HUES64 (cell line): ENCODE measurements at regions not wholly inside any gene's neighbourhood (a gene's known extent, or its start where the extent isn't known, plus 50 kb on each side); places are given as distances from the start of the nearest gene placed in this dataset.
"Not testable (repeated sequence)": the region's sequence is repeated elsewhere in the genome, so short reads cannot be mapped to it uniquely, and the experiment has no call there.

Source experiments
- H3K27ac ChIP-seq: 2 replicates; pipeline ENCODE4 v1.7.0; 2013; ENCODE audit warnings: low read depth, low read length, inconsistent platforms
- H3K27me3 ChIP-seq: 2 replicates; pipeline ENCODE4 v1.6.1; 2013; ENCODE audit warnings: mild to moderate bottlenecking, low read length; ENCODE audit not compliant: insufficient read depth
- H3K36me3 ChIP-seq: 2 replicates; pipeline ENCODE4 v1.6.1; 2013; ENCODE audit warnings: mild to moderate bottlenecking, low read length; ENCODE audit not compliant: insufficient read depth
- H3K4me1 ChIP-seq: 2 replicates; pipeline ENCODE4 v1.6.1; 2013; ENCODE audit warnings: mild to moderate bottlenecking, low read length, moderate library complexity; ENCODE audit not compliant: insufficient read depth
- H3K4me3 ChIP-seq: 2 replicates; pipeline ENCODE4 v1.5.1; 2013; ENCODE audit warnings: mild to moderate bottlenecking, low read length, moderate library complexity
- H3K9ac ChIP-seq: 2 replicates; pipeline ENCODE4 v1.6.1; 2013; ENCODE audit warnings: mild to moderate bottlenecking, low read depth, low read length
- H3K9me3 ChIP-seq: 2 replicates; pipeline ENCODE4 v1.6.1; 2013; ENCODE audit warnings: low read depth, low read length; ENCODE audit not compliant: insufficient read depth
- WGBS: fragments of 150-250, 120-280 bp; methylation state at CpG from one replicate; pipeline ENCODE4 v1.1.7; 2013; ENCODE audit warnings: missing lambda C conversion rate; 5-methylcytosine and 5-hydroxymethylcytosine counted together

GRCh38 chr3:103173940-103174339 is 739.1 kb downstream of the ZPLD1 start:
- WGBS, result 100% methylated on average over 1 of the region's 1 CpG
- H3K4me1 ChIP-seq, result no peaks in the 10 kb centered on the region
- no peaks in the 10 kb centered on the region for H3K27me3 ChIP-seq
- no peak overlapping the region for H3K27ac ChIP-seq
- no peak overlapping the region for H3K9ac ChIP-seq
- H3K9me3 ChIP-seq, result no peaks in the 10 kb centered on the region
- H3K4me3 ChIP-seq, result no peak overlapping the region
- no peaks in the 10 kb centered on the region for H3K36me3 ChIP-seq

- H3K9ac ChIP-seq, result no peak overlapping the region
- no peaks in the 10 kb centered on the region for H3K36me3 ChIP-seq
- no peaks in the 10 kb centered on the region for H3K27me3 ChIP-seq
- no peak overlapping the region for H3K27ac ChIP-seq
- no peaks in the 10 kb centered on the region for H3K4me1 ChIP-seq
- no peak overlapping the region for H3K4me3 ChIP-seq
- H3K9me3 ChIP-seq, result no peaks in the 10 kb centered on the region
These were observed 746.3 kb downstream of the ZPLD1 start for GRCh38 chr3:103181160-103181559.

- no peak overlapping the region for H3K9ac ChIP-seq
- H3K4me3 ChIP-seq, result no peak overlapping the region
- no peaks in the 10 kb centered on the region for H3K4me1 ChIP-seq
- no peaks in the 10 kb centered on the region for H3K27me3 ChIP-seq
- no peaks in the 10 kb centered on the region for H3K9me3 ChIP-seq
- H3K36me3 ChIP-seq, result no peaks in the 10 kb centered on the region
- no peak overlapping the region for H3K27ac ChIP-seq
These were observed 750.0 kb downstream of the ZPLD1 start for GRCh38 chr3:103184772-103185171.

GRCh38 chr3:103189941-103190340 is 755.1 kb downstream of the ZPLD1 start:
- Histone ChIP-seq H3K27ac (no peak overlapping the region), H3K4me1 (no peaks in the 10 kb centered on the region), H3K36me3 (no peaks in the 10 kb centered on the region), H3K9ac (no peak overlapping the region), H3K27me3 (no peaks in the 10 kb centered on the region), H3K9me3 (no peaks in the 10 kb centered on the region), H3K4me3 (no peak overlapping the region)

- Histone ChIP-seq H3K4me1 (no peaks in the 10 kb centered on the region), H3K36me3 (no peaks in the 10 kb centered on the region), H3K4me3 (no peak overlapping the region), H3K27ac (no peak overlapping the region), H3K9me3 (no peaks in the 10 kb centered on the region), H3K9ac (no peak overlapping the region), H3K27me3 (no peaks in the 10 kb centered on the region)
- 95% methylated on average over 4 of the region's 4 CpGs for WGBS
These were observed 760.4 kb downstream of the ZPLD1 start for GRCh38 chr3:103195216-103195615.

- WGBS, result 98% methylated on average over 4 of the region's 4 CpGs
- no peaks in the 10 kb centered on the region for H3K4me1 ChIP-seq
These were observed 768.6 kb downstream of the ZPLD1 start for GRCh38 chr3:103203441-103203840.

GRCh38 chr3:103210583-103210982 is 775.8 kb downstream of the ZPLD1 start:
- H3K9ac ChIP-seq, result no peak overlapping the region
- 91% methylated on average over 7 of the region's 7 CpGs for WGBS
- H3K4me3 ChIP-seq, result no peak overlapping the region
- no peak overlapping the region for H3K27ac ChIP-seq
- H3K27me3 ChIP-seq, result no peaks in the 10 kb centered on the region
- no peaks in the 10 kb centered on the region for H3K9me3 ChIP-seq
- H3K4me1 ChIP-seq, result no peaks in the 10 kb centered on the region
- H3K36me3 ChIP-seq, result no peaks in the 10 kb centered on the region

More at GRCh38 chr3:103203441-103203840, 768.6 kb downstream of the ZPLD1 start:
- no peaks in the 10 kb centered on the region for H3K27me3 ChIP-seq
- no peak overlapping the region for H3K9ac ChIP-seq
- no peak overlapping the region for H3K4me3 ChIP-seq
- H3K36me3 ChIP-seq, result no peaks in the 10 kb centered on the region
- H3K9me3 ChIP-seq, result no peaks in the 10 kb centered on the region
- no peak overlapping the region for H3K27ac ChIP-seq

GRCh38 chr3:103218146-103218545 is 783.3 kb downstream of the ZPLD1 start:
- WGBS, result 50% methylated on average over 1 of the region's 1 CpG
- Histone ChIP-seq H3K9ac (no peak overlapping the region), H3K27me3 (no peaks in the 10 kb centered on the region), H3K9me3 (no peaks in the 10 kb centered on the region), H3K36me3 (no peaks in the 10 kb centered on the region), H3K4me1 (no peaks in the 10 kb centered on the region), H3K4me3 (no peak overlapping the region), H3K27ac (no peak overlapping the region)

GRCh38 chr3:103218793-103219192 is 784.0 kb downstream of the ZPLD1 start:
- H3K9me3 ChIP-seq, result no peaks in the 10 kb centered on the region
- H3K4me3 ChIP-seq, result no peak overlapping the region
- WGBS, result 100% methylated on average over 1 of the region's 1 CpG
- no peak overlapping the region for H3K27ac ChIP-seq
- H3K4me1 ChIP-seq, result no peaks in the 10 kb centered on the region
- H3K27me3 ChIP-seq, result no peaks in the 10 kb centered on the region
- H3K36me3 ChIP-seq, result no peaks in the 10 kb centered on the region
- H3K9ac ChIP-seq, result no peak overlapping the region

GRCh38 chr3:103227651-103228050 is 792.8 kb downstream of the ZPLD1 start:
- Histone ChIP-seq H3K27me3 (no peaks in the 10 kb centered on the region), H3K27ac (no peak overlapping the region)
- 100% methylated on average over 1 of the region's 4 CpGs for WGBS

GRCh38 chr3:103247459-103247858 is 812.6 kb downstream of the ZPLD1 start:
- Histone ChIP-seq H3K9ac (no peak overlapping the region), H3K9me3 (no peaks in the 10 kb centered on the region), H3K36me3 (no peaks in the 10 kb centered on the region), H3K27me3 (no peaks in the 10 kb centered on the region), H3K4me3 (no peak overlapping the region), H3K27ac (no peak overlapping the region), H3K4me1 (no peaks in the 10 kb centered on the region)

More at GRCh38 chr3:103227651-103228050, 792.8 kb downstream of the ZPLD1 start:
- H3K9me3 ChIP-seq, result no peaks in the 10 kb centered on the region
- H3K36me3 ChIP-seq, result no peaks in the 10 kb centered on the region
- H3K4me3 ChIP-seq, result no peak overlapping the region
- no peaks in the 10 kb centered on the region for H3K4me1 ChIP-seq
- H3K9ac ChIP-seq, result no peak overlapping the region

- H3K36me3 ChIP-seq, H3K27ac ChIP-seq, H3K27me3 ChIP-seq, H3K4me3 ChIP-seq, H3K4me1 ChIP-seq, H3K9ac ChIP-seq: not testable (repeated sequence)
- 96% methylated on average over 20 of the region's 24 CpGs for WGBS
- H3K9me3 ChIP-seq, result peaks cover 11% of the 10 kb centered on the region; the same call in 1 of the 2 replicates
These were observed 820.0 kb downstream of the ZPLD1 start for GRCh38 chr3:103254827-103255226.
